B cell (primary cell): ENCODE measurements at regions not wholly inside any gene's neighbourhood (a gene's known extent, or its start where the extent isn't known, plus 50 kb on each side); places are given as distances from the start of the nearest gene placed in this dataset.

Experiments
- EZH2 ChIP-seq: IDR thresholded peaks from 2 replicates; pipeline ENCODE4 v1.6.1; 2012; ENCODE audit warnings: borderline replicate concordance, low read depth, mild to moderate bottlenecking, moderate library complexity, low read length; ENCODE audit not compliant: insufficient read depth, poor library complexity, severe bottlenecking
- TF ChIP-seq, protein P1 (sequence below): fragments of 200-600 bp; IDR thresholded peaks from one replicate; pipeline ENCODE4 v1.8.0; 2022; ENCODE audit warnings: antibody characterized with exemption, mild to moderate bottlenecking

GRCh38 chr3:110878692-110879091, 192.9 kb upstream of the NECTIN3 start:
- TF ChIP-seq, protein P1, sequence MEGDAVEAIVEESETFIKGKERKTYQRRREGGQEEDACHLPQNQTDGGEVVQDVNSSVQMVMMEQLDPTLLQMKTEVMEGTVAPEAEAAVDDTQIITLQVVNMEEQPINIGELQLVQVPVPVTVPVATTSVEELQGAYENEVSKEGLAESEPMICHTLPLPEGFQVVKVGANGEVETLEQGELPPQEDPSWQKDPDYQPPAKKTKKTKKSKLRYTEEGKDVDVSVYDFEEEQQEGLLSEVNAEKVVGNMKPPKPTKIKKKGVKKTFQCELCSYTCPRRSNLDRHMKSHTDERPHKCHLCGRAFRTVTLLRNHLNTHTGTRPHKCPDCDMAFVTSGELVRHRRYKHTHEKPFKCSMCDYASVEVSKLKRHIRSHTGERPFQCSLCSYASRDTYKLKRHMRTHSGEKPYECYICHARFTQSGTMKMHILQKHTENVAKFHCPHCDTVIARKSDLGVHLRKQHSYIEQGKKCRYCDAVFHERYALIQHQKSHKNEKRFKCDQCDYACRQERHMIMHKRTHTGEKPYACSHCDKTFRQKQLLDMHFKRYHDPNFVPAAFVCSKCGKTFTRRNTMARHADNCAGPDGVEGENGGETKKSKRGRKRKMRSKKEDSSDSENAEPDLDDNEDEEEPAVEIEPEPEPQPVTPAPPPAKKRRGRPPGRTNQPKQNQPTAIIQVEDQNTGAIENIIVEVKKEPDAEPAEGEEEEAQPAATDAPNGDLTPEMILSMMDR: no peak
- no peak for TF ChIP-seq EZH2
